H9 (cell line): ENCODE measurements at regions not wholly inside any gene's neighbourhood (a gene's known extent, or its start where the extent isn't known, plus 50 kb on each side); places are given as distances from the start of the nearest gene placed in this dataset.

Experiments
- DNase-seq: peaks from one replicate; pipeline ENCODE4 v3.0.0-alpha.2; 2017
- H2AFZ ChIP-seq: one replicate; pipeline ENCODE4 v1.6.1; 2013; ENCODE audit warnings: mild to moderate bottlenecking, low read length, control low read depth, moderate library complexity
- H2AK5ac ChIP-seq: 2 replicates; pipeline ENCODE4 v1.6.1; 2013; ENCODE audit warnings: low read length, control low read depth, mixed read lengths; ENCODE audit not compliant: insufficient read length
- H2BK120ac ChIP-seq: one replicate; pipeline ENCODE4 v1.6.1; 2013; ENCODE audit warnings: low read depth, mild to moderate bottlenecking, low read length, control low read depth, inconsistent platforms; ENCODE audit not compliant: poor library complexity, severe bottlenecking
- H2BK12ac ChIP-seq: 2 replicates; pipeline ENCODE4 v1.6.1; 2013; ENCODE audit warnings: low read length, control low read depth, mixed read lengths, low read depth; ENCODE audit not compliant: insufficient read length
- H2BK15ac ChIP-seq: 2 replicates; pipeline ENCODE4 v1.6.1; 2013; ENCODE audit warnings: low read depth, low read length, control low read depth
- H2BK20ac ChIP-seq: one replicate; pipeline ENCODE4 v1.6.1; 2013; ENCODE audit warnings: low read depth, mild to moderate bottlenecking, low read length, control low read depth, inconsistent platforms; ENCODE audit not compliant: poor library complexity, severe bottlenecking
- H2BK5ac ChIP-seq: 2 replicates; pipeline ENCODE4 v1.6.1; 2013; ENCODE audit warnings: low read length, control low read depth, mixed read lengths; ENCODE audit not compliant: insufficient read length
- H3K14ac ChIP-seq: 2 replicates; pipeline ENCODE4 v1.6.1; 2013; ENCODE audit warnings: low read length, control low read depth; ENCODE audit not compliant: insufficient read depth
- H3K18ac ChIP-seq: 2 replicates; pipeline ENCODE4 v1.6.1; 2013; ENCODE audit warnings: low read depth, mild to moderate bottlenecking, mixed read lengths, low read length, control low read depth; ENCODE audit not compliant: insufficient read length
- H3K23ac ChIP-seq: 2 replicates; pipeline ENCODE4 v1.6.1; 2013; ENCODE audit warnings: low read length, control low read depth, mixed read lengths, low read depth; ENCODE audit not compliant: insufficient read length
- H3K23me2 ChIP-seq: 2 replicates; pipeline ENCODE4 v1.6.1; 2013; ENCODE audit warnings: low read depth, mild to moderate bottlenecking, mixed read lengths, low read length, control low read depth; ENCODE audit not compliant: insufficient read length, poor library complexity, severe bottlenecking
- H3K27ac ChIP-seq: 2 replicates; pipeline ENCODE4 v1.5.1; 2013; ENCODE audit warnings: low read length, control low read depth, mixed read lengths, low read depth; ENCODE audit not compliant: insufficient read length
- H3K27me3 ChIP-seq: 2 replicates; pipeline ENCODE4 v1.6.1; 2013; ENCODE audit warnings: low read length, control low read depth, inconsistent platforms; ENCODE audit not compliant: insufficient read depth
- H3K4ac ChIP-seq: 2 replicates; pipeline ENCODE4 v1.6.1; 2013; ENCODE audit warnings: low read depth, mild to moderate bottlenecking, control low read depth, inconsistent platforms, low read length, moderate library complexity
- H3K4me1 ChIP-seq: 2 replicates; pipeline ENCODE4 v1.6.1; 2013; ENCODE audit warnings: low read length, control low read depth, inconsistent platforms; ENCODE audit not compliant: insufficient read depth
- H3K4me2 ChIP-seq: 2 replicates; pipeline ENCODE4 v1.6.1; 2013; ENCODE audit warnings: low read length, control low read depth, mixed read lengths; ENCODE audit not compliant: insufficient read length, insufficient read depth
- H3K56ac ChIP-seq: 2 replicates; pipeline ENCODE4 v1.6.1; 2013; ENCODE audit warnings: low read depth, mild to moderate bottlenecking, mixed read lengths, low read length, control low read depth; ENCODE audit not compliant: insufficient read length
- H3K79me1 ChIP-seq: 2 replicates; pipeline ENCODE4 v1.6.1; 2013; ENCODE audit warnings: low read depth, mild to moderate bottlenecking, moderate library complexity, low read length, control low read depth, inconsistent platforms; ENCODE audit not compliant: insufficient read depth, poor library complexity, severe bottlenecking
- H3K79me2 ChIP-seq: 2 replicates; pipeline ENCODE4 v1.6.1; 2013; ENCODE audit warnings: low read length, control low read depth, inconsistent platforms; ENCODE audit not compliant: insufficient read depth
- H3K9ac ChIP-seq: 2 replicates; pipeline ENCODE4 v1.6.1; 2013; ENCODE audit warnings: low read length, control low read depth, mixed read lengths; ENCODE audit not compliant: insufficient read length; ENCODE audit errors: extremely low read depth
- H3K9me3 ChIP-seq: one replicate; pipeline ENCODE4 v1.6.1; 2013; ENCODE audit warnings: low read depth, low read length, inconsistent platforms; ENCODE audit not compliant: control insufficient read depth
- H3T11ph ChIP-seq: one replicate; pipeline ENCODE4 v1.6.1; 2013; ENCODE audit warnings: mild to moderate bottlenecking, low read length, control low read depth, inconsistent platforms
- H4K20me1 ChIP-seq: one replicate; pipeline ENCODE4 v1.6.1; 2013; ENCODE audit not compliant: control insufficient read depth, insufficient read length, insufficient read depth
- H4K5ac ChIP-seq: 2 replicates; pipeline ENCODE4 v1.6.1; 2013; ENCODE audit warnings: low read depth, mild to moderate bottlenecking, mixed read lengths, low read length, control low read depth; ENCODE audit not compliant: insufficient read length
- H4K8ac ChIP-seq: replicated peaks from 2 replicates; pipeline ENCODE4 v1.6.1; 2013; ENCODE audit warnings: low read length, control low read depth, mixed read lengths, low read depth; ENCODE audit not compliant: insufficient read length
- H4K91ac ChIP-seq: 2 replicates; pipeline ENCODE4 v1.6.1; 2013; ENCODE audit warnings: low read depth, mild to moderate bottlenecking, moderate library complexity, mixed read lengths, low read length, control low read depth; ENCODE audit not compliant: insufficient read length
- H3K27ac Mint-ChIP-seq, 3 experiments: 2 replicates in 2 of 3; 3 replicates in 1 of 3; pipeline ENCODE4 v1.8.0; 2020 to 2021; ENCODE audit warnings: mixed read lengths in 3 of 3, mild to moderate bottlenecking in 1 of 3, moderate library complexity in 1 of 3
- H3K27me3 Mint-ChIP-seq: 2 replicates; pipeline ENCODE4 v1.8.0; 2021; ENCODE audit warnings: low read depth, mild to moderate bottlenecking, moderate library complexity, mixed read lengths
- H3K36me3 Mint-ChIP-seq, 3 experiments: 2 replicates in 2 of 3; 3 replicates in 1 of 3; pipeline ENCODE4 v1.8.0; 2020 to 2021; ENCODE audit warnings: low read depth in 3 of 3, mixed read lengths in 3 of 3; ENCODE audit not compliant: insufficient read depth in 1 of 3
- H3K4me1 Mint-ChIP-seq, 2 experiments: 2 replicates each; pipeline ENCODE4 v1.8.0; 2020; ENCODE audit warnings: mixed read lengths in 2 of 2
- H3K4me3 Mint-ChIP-seq, 2 experiments: 2 replicates in 1 of 2; 3 replicates in 1 of 2; pipeline ENCODE4 v1.8.0; 2020 to 2021; ENCODE audit warnings: mild to moderate bottlenecking in 2 of 2, mixed read lengths in 2 of 2, moderate library complexity in 1 of 2
- H3K9me3 Mint-ChIP-seq, 2 experiments: 2 replicates in 1 of 2; 3 replicates in 1 of 2; pipeline ENCODE4 v1.8.0; 2020; ENCODE audit warnings: mild to moderate bottlenecking in 2 of 2, mixed read lengths in 2 of 2, moderate library complexity in 1 of 2
- WGBS: extraction: QIAGEN DNeasy Blood & Tissue Kit; methylation state at CpG from one replicate; pipeline ENCODE4 v1.1.7; 2013; ENCODE audit warnings: missing lambda C conversion rate, low lambda C conversion rate, mixed read lengths; ENCODE audit not compliant: insufficient read length; ENCODE audit errors: extremely low coverage; 5-methylcytosine and 5-hydroxymethylcytosine counted together
- TF ChIP-seq, protein P1 (sequence below): fragments of 200-600 bp; sonication (generic); conservative IDR thresholded peaks from 3 replicates; pipeline ENCODE4 v1.8.0; 2021; ENCODE audit warnings: antibody characterized with exemption, mild to moderate bottlenecking

DNA sequence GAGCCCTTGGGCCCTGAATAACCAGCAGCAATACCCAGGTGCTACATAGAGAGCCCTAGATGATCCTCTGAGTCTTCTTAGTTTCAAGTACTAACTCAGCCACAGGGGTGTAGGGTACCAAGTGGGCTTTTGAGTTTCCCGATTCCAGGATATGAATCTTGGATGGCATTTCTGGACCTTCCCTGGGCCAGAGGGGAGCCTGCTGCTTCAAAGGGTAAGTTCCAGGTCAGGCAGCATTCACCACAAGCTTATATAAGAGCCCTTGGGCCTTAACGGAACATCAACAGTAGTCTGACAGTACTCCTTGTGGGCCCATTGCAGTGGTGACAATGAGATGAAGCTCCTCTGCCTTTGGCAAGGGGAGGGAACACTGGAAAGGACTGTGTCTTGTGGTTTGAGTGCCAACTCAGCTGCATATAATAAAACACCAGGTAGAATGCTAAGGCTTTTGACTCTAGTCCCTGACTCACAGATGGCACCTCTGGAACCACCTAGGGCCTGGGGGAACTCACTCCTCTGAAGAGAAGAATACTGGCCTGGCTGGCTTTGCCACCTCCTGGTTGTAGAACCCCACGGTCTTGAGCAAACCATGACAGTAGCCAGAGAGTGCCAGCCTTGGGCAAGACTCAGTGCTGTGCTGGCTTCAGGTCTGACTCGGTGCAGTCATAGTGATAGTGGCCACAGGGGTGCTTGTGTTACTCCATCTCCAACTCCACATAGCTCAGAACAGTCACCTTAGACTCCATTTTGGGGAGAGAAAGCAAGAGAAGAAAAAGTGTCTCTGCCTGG lies 235.7 kb downstream of the AKAIN1 start:
- Histone ChIP-seq H3K4me2 (no peak overlapping the region), H3K9ac (no peak overlapping the region), H3K79me2 (no peaks in the 10 kb centered on the region), H4K20me1 (no peaks in the 10 kb centered on the region), H2BK5ac (no peak overlapping the region), H3T11ph (no peak overlapping the region), H2BK15ac (no peak overlapping the region), H3K23ac (no peak overlapping the region), H2AK5ac (no peak overlapping the region), H2AFZ (no peak overlapping the region), H3K18ac (no peak overlapping the region), H3K56ac (no peak overlapping the region), H3K79me1 (no peaks in the 10 kb centered on the region), H2BK20ac (no peak overlapping the region), H4K91ac (no peak overlapping the region), H3K4me1 (no peaks in the 10 kb centered on the region), H3K27me3 (no peaks in the 10 kb centered on the region), H4K8ac (no peak overlapping the region), H3K23me2 (no peaks in the 10 kb centered on the region), H4K5ac (no peak overlapping the region), H2BK12ac (no peak overlapping the region), H3K27ac (no peak overlapping the region), H3K9me3 (no peaks in the 10 kb centered on the region), H2BK120ac (no peak overlapping the region), H3K14ac (no peak overlapping the region), H3K4ac (no peak overlapping the region)
- DNase-seq: no peak
- no CpG with 5 or more reads among the region's 4 CpGs for WGBS
- H3K9me3 Mint-ChIP-seq: peaks cover 6 to 7% of the 10 kb centered on the region in 2 experiments; a peak in 4 of 5 replicates
- no peaks in the 10 kb centered on the region for H3K27me3 Mint-ChIP-seq
- H3K4me1 Mint-ChIP-seq: no peaks in the 10 kb centered on the region
- TF ChIP-seq, protein P1, sequence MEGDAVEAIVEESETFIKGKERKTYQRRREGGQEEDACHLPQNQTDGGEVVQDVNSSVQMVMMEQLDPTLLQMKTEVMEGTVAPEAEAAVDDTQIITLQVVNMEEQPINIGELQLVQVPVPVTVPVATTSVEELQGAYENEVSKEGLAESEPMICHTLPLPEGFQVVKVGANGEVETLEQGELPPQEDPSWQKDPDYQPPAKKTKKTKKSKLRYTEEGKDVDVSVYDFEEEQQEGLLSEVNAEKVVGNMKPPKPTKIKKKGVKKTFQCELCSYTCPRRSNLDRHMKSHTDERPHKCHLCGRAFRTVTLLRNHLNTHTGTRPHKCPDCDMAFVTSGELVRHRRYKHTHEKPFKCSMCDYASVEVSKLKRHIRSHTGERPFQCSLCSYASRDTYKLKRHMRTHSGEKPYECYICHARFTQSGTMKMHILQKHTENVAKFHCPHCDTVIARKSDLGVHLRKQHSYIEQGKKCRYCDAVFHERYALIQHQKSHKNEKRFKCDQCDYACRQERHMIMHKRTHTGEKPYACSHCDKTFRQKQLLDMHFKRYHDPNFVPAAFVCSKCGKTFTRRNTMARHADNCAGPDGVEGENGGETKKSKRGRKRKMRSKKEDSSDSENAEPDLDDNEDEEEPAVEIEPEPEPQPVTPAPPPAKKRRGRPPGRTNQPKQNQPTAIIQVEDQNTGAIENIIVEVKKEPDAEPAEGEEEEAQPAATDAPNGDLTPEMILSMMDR: no peak
- H3K4me3 Mint-ChIP-seq: no peak overlapping the region
- H3K27ac Mint-ChIP-seq: no peak overlapping the region
- peaks cover 0 to 9% (median 5%) of the 10 kb centered on the region in 3 experiments; a peak in 4 of 7 replicates for H3K36me3 Mint-ChIP-seq
